Liver (tissue), 3 donors: ENCODE measurements at regions not wholly inside any gene's neighbourhood (a gene's known extent, or its start where the extent isn't known, plus 50 kb on each side); places are given as distances from the start of the nearest gene placed in this dataset.
"Not testable (repeated sequence)": the region's sequence is repeated elsewhere in the genome, so short reads cannot be mapped to it uniquely, and the experiment has no call there.

Experiments
- ATF3 ChIP-seq: IDR thresholded peaks from 2 replicates; pipeline ENCODE4 v1.6.1; 2016; ENCODE audit warnings: antibody characterized with exemption
- CTCF ChIP-seq: fragments of 150-350 bp; IDR thresholded peaks from 2 replicates; pipeline ENCODE4 v1.5.1; 2017; ENCODE audit warnings: improper control_type of control experiment, low read depth, low read length; ENCODE audit not compliant: missing input control
- JUND ChIP-seq, 2 donors: IDR thresholded peaks; 2 replicates each; pipeline ENCODE4 v1.6.1; 2016; ENCODE audit warnings: antibody characterized with exemption in 2 of 2
- MAX ChIP-seq: IDR thresholded peaks from 2 replicates; pipeline ENCODE4 v1.6.1; 2016; ENCODE audit warnings: antibody characterized with exemption
- RXRA ChIP-seq, 2 donors: IDR thresholded peaks; 2 replicates each; pipeline ENCODE4 v1.6.1; 2017 to 2018; ENCODE audit warnings: antibody characterized with exemption in 2 of 2, mild to moderate bottlenecking in 1 of 2
- SP1 ChIP-seq: IDR thresholded peaks from 2 replicates; pipeline ENCODE4 v1.6.1; 2018; ENCODE audit warnings: antibody characterized with exemption, mild to moderate bottlenecking
- TAF1 ChIP-seq: conservative IDR thresholded peaks from 2 replicates; pipeline ENCODE4 v1.6.1; 2016; ENCODE audit warnings: antibody characterized with exemption, mild to moderate bottlenecking
- YY1 ChIP-seq: IDR thresholded peaks from 2 replicates; pipeline ENCODE4 v1.6.1; 2016; ENCODE audit warnings: antibody characterized with exemption, mild to moderate bottlenecking
- TF ChIP-seq, protein P1 (sequence below): IDR thresholded peaks from 2 replicates; pipeline ENCODE4 v1.6.1; 2016; ENCODE audit warnings: antibody characterized with exemption, mild to moderate bottlenecking
- donor health status: healthy.
- donor health status: healthy.

GRCh38 chr4:79587207-79587606, 179.2 kb upstream of the GK2 start:
- TF ChIP-seq CTCF; JUND (IDR thresholded peaks at IDR 0.05); SP1; TAF1; YY1; MAX; RXRA (IDR thresholded peaks at IDR 0.05); ATF3: not testable (repeated sequence)
- TF ChIP-seq, protein P1, sequence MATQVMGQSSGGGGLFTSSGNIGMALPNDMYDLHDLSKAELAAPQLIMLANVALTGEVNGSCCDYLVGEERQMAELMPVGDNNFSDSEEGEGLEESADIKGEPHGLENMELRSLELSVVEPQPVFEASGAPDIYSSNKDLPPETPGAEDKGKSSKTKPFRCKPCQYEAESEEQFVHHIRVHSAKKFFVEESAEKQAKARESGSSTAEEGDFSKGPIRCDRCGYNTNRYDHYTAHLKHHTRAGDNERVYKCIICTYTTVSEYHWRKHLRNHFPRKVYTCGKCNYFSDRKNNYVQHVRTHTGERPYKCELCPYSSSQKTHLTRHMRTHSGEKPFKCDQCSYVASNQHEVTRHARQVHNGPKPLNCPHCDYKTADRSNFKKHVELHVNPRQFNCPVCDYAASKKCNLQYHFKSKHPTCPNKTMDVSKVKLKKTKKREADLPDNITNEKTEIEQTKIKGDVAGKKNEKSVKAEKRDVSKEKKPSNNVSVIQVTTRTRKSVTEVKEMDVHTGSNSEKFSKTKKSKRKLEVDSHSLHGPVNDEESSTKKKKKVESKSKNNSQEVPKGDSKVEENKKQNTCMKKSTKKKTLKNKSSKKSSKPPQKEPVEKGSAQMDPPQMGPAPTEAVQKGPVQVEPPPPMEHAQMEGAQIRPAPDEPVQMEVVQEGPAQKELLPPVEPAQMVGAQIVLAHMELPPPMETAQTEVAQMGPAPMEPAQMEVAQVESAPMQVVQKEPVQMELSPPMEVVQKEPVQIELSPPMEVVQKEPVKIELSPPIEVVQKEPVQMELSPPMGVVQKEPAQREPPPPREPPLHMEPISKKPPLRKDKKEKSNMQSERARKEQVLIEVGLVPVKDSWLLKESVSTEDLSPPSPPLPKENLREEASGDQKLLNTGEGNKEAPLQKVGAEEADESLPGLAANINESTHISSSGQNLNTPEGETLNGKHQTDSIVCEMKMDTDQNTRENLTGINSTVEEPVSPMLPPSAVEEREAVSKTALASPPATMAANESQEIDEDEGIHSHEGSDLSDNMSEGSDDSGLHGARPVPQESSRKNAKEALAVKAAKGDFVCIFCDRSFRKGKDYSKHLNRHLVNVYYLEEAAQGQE: not testable (repeated sequence)
